ENCODE measurements at regions not wholly inside any gene's neighbourhood (a gene's known extent, or its start where the extent isn't known, plus 50 kb on each side); places are given as distances from the start of the nearest gene placed in this dataset.
"Not testable (repeated sequence)": the region's sequence is repeated elsewhere in the genome, so short reads cannot be mapped to it uniquely, and the experiment has no call there.

DNA sequence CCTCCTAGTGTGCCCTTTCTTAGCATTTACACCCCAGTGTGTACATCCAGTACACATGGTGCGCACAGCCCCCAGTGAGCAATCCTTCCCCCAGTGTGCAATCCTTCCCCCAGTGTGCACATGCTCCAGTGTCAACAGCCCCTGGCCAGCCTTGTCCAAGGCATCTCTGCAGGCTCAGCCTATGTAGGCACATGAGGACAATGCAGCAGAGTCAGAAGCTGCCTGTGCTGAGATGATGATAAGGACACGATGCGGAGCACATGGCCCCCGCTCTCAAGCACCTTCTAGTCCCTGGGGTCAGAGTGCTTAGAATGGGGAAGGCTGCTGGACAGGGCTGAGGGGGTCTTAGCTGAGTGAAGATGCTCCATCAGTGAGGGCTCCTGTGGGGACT is 69.8 kb downstream of the GADD45G start:
- no peak for DNase-seq

DNA sequence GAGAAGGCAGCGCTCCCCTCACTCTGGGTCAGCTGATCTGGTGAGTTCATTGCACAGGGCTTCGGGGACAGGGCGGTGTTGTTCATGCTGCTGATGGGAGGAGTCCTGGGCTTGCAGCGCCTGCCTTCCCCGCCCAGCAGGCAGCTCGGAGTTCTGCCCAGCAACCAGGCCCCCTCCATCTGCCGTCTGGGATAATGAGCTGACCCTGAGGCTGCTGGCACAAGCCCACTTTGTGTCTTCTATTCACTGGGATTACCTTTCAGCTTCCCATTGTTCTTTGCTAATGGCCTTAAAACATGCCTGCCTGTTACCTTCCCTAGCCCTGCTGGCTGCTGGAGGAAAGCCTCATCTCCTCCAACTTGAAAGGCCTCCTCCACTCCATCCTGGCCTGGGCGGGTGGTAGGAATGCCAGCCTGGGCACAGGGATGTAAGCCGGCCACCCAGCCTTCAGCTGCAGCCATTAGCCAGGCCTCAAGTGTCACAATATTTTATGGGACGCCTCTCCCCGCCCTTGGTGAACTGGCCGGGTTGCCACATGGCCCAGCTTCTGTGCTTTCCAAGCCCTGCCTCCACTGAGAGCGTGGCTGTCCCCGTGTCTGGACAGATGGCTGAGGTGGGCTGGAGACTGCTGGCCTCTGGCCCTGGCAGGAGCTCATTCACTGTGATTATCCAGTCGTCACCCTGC is 70.4 kb downstream of the GADD45G start:
- no peak for DNase-seq

GRCh38 chr9:89676281-89676680 is 71.5 kb downstream of the GADD45G start:
- DNase-seq = no peak

DNA sequence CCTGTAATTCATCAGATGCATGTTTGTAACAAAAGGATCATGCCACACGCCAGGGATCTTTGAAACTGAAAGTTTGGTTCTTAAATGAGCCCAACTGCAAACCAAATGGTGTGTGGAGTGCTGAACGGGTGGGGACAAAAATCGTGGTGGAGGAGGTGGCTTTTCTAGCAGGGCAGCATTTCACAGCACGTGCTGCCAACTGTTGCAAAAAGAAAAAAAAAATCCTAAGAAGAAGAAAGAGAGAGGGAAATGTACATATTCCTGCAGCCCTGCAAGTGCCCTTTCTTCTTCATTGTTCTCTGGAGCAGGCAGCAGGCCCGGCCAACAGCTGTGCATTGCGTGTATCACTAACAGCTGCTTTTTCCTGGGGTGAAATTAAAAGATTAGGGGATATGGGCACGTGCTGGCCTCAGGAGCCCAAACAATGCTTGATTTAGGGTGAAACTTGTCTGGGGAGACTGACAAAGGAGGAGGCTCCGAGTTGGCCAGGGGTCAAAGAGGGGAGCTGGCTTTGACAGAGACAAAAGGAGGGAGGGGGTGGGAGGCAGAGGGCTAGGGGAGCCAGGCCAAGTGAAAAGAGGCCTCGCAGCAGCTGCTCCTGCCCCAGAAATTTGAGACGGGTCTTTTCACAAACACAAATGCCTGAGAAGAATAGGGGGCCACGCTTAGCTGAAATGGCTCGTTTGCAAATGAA is 73.0 kb downstream of the GADD45G start:
- no peak for DNase-seq

GRCh38 chr9:89678396-89679015 is 73.7 kb downstream of the GADD45G start:
- no peak for DNase-seq

- DNase-seq = no peak
These were observed 74.2 kb downstream of the GADD45G start for GRCh38 chr9:89679016-89679415.

GRCh38 chr9:89679581-89679980 is 74.8 kb downstream of the GADD45G start:
- no peak for DNase-seq

DNA sequence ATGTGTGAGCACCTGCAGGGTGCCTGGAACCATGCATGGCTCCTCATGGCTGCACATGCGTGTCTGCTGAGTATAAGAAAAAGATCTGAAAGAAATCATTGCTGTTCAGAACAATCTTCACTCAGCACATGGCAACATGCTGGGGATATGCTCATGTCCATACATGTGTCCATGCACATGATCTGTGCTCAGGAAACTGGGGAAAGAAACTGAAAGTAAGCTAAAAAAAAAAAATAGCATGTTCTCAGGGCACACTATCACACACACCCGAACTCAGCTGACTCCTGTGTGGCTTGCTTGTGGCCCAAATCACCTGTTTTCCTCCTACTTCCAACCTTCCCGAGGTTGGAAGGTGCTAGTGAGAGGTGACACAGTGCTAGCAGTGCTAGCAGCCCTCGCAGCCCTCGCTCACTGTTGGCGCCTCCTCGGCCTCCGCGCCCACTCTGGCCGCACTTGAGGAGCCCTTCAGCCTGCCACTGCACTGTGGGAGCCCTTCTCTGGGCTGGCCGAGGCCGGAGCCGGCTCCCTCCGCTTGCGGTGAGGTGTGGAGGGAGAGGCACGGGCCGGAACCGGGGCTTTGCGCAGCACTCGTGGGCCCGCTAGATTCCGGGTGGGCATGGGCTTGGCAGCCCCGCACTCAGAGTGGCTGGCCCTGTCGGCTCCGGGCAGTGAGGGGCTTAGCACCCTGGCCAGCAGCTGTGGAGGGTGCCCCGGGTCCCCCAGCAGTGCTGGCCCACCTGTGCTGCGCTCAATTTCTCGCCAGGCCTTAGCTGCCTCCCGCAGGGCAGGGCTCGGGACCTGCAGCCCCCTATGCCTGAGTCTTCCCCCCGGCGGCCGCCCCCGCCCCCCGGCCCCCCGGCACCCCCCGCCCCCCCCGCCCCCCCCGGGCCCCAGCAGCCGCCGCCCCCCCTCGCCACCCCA is 76.0 kb downstream of the GADD45G start:
- no peak for DNase-seq

DNA sequence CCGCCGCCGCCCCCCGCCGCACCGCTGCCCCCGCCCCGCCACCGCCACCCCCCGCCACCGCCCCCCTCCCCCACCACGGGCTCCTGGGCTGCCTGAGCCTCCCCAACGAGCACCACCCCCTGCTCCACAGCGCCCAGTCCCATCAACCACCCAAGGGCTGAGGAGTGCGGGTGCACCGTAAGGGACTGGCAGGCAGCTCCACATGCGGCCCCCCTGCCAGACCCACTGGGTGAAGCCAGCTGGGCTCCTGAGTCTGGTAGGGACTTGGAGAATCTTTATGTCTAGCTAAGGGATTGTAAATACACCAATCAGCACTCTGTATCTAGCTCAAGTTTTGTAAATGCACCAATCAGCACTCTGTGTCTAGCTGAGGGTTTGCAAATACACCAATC is 76.7 kb downstream of the GADD45G start:
- DNase-seq = not testable (repeated sequence)

DNA sequence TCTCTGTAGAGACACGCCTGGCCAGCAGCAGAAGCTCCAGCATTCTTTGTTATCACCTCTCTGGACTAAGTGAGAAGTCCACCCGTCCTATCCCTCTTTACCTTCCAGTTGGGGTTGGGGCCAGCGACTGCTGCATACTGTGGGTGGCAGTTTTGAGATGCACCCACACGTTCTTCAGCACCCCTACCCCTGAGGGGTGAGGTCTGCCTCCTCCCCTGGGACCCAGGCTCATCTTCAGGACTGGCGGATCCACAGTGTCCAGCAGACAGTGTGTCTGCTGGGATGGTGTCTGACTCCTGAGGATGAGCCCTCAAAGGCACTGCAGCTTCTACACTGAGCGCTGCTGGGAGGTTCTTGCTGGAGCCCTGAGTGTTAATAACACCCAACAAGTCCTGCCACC is 78.8 kb downstream of the GADD45G start:
- no peak for DNase-seq

- DNase-seq = no peak
These were observed 79.4 kb downstream of the GADD45G start for GRCh38 chr9:89684218-89684617.

- DNase-seq = no peak
These were observed 80.3 kb downstream of the GADD45G start for GRCh38 chr9:89684912-89685636.

DNA sequence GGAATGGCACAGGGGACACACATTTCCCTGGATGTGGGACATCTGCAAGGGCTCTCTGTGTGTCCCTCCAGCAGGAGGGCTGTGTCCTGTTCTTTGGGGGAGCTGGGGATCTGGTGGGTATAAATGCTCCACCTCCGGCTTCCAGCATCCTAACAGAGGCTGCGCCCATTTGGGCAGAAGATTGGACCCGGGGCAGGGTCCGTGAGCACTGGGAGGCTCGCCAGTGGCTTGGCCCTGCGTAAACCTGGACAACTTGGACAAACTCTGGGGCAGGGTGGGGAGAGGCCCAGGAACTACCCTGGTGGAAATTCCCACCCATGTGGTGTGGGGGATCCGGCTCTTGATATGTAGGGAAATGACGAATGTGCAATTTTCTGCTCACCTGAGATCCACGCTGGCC is 80.9 kb downstream of the GADD45G start:
- DNase-seq = no peak

- no peak for DNase-seq
These were observed 81.3 kb downstream of the GADD45G start for GRCh38 chr9:89686126-89686525.

- DNase-seq = no peak
These were observed 81.8 kb downstream of the GADD45G start for GRCh38 chr9:89686621-89687020.

DNA sequence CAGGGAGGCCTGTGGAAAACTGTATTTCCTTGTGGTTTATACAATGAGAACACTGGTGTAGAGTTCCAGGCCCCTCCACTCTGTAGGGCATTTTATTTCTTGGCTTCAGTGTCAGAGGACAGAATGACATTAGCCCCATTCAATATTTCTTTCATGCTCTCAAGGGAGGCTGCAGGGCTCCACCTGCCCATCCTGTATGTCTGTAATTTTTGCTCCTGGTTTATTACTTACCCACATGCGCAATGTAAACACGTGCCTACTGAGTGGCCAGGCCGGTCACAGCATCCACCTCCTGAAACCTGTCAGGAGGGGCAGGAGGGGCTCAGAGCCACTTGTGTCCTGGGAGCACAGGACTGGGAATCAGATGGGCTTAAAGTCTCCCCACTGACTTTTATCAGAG is 82.4 kb downstream of the GADD45G start:
- DNase-seq = no peak

DNA sequence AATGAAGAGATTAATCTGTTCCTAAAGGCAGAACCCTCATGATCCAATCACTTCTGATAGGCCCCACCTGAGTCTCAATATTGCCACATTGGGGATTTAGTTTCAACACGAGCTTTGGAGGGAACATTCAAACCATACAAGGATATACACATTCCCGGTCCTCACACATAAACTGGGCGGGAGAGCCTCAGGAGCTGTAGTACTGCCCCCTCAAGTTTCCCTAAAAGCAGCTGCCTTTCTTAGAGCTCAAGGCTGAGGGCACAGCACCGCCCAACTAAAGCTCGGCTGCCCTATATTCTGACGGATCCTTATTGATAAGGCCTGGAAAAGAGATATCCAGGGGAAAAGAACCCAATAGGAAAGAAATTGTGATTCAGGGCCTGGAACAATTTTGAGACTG is 83.0 kb downstream of the GADD45G start:
- no peak for DNase-seq

DNA sequence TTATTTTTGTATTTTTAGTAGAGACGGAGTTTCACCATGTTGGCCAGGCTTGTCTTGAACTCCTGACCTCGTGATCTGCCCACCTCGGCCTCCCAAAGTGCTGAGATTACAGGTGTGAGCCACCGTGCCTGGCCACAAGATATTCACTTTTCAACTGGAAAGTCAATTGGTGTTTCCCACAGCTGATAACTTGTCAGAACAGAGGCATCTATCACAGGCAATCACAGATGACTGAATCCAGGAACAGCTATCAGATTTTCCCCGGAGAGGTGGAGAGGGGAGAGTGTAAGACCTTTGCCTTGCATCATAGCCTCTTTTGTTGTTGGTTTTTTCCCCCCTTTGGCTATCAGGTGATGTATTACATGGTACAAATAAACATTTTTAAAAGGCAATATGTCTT is 84.5 kb downstream of the GADD45G start:
- not testable (repeated sequence) for DNase-seq

- no peak for DNase-seq
These were observed 85.6 kb downstream of the GADD45G start for GRCh38 chr9:89690334-89690912.

DNA sequence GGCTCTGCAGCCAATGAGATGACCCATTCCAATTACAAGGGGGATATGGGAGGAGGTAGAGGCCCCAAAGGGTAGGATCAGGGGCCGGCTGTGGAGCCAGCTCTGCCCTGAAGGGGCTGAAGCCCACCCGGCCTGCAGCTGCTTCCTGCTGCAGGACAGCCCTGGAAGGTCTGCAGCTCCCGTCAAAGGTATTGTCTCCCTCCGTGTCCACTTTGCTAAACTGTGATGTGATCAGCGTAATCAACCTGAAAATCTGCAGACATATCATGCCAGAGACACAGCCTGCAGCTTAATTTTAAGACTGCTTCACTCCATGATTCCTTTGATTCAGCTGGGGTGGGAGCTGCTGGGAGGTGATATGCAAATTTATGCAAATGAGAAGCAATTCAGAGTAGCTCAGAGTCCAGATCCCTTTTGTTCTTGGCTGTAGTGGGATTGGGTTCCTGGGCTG is 90.7 kb downstream of the GADD45G start:
- no peak for DNase-seq

GRCh38 chr9:89695979-89696378 is 91.2 kb downstream of the GADD45G start:
- not testable (repeated sequence) for DNase-seq

DNA sequence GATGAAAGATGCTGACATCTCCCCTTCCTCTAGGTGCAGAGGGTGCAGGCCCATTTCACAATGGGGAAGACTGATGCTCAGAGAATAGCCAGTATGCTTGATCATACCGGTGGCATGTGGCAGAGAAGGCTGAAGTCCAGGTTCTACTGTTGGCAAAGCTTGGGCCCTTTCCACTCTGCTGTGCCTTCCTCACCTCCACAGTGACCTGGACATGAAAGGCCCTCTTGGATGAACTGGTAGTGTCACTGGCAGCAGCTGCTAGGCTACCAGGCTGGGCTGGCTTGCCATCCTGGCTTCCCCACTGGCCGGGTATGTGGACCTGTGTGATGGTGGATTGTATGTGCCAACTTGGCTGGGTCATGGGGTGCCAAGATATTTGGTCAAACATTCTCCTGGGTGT is 92.0 kb downstream of the GADD45G start:
- no peak for DNase-seq

Measured in CD4-positive, alpha-beta T cell treated with Interferon gamma for 1 hour (primary cell).